ENCODE measurements at regions not wholly inside any gene's neighbourhood (a gene's known extent, or its start where the extent isn't known, plus 50 kb on each side); places are given as distances from the start of the nearest gene placed in this dataset.

GRCh38 chr13:71015516-71015915 lies 851.5 kb downstream of the DACH1 start:
- Histone ChIP-seq H3K9me2 (ENCODE audit: insufficient read depth, low read length) (no peaks in the 10 kb centered on the region), H3F3A (ENCODE audit: insufficient read depth, low read length, poor library complexity, severe bottlenecking) (no peaks in the 10 kb centered on the region), H3K4me3 (ENCODE audit: low read length) (no peak overlapping the region), H3K9me3 (ENCODE audit: low read length) (no peaks in the 10 kb centered on the region), H3K9ac (ENCODE audit: low read length) (no peak overlapping the region), H2AFZ (ENCODE audit: low read depth, low read length) (no peak overlapping the region), H3K36me3 (ENCODE audit: insufficient read depth, low read length) (no peaks in the 10 kb centered on the region), H3K4me2 (ENCODE audit: low read length) (no peak overlapping the region), H3K27ac (ENCODE audit: low read length) (no peak overlapping the region), H3K79me2 (replicated peaks; ENCODE audit: insufficient read depth, low read length) (no peaks in the 10 kb centered on the region), H3K27me3 (ENCODE audit: insufficient read depth, low read depth, low read length) (no peaks in the 10 kb centered on the region), H4K20me1 (ENCODE audit: insufficient read depth) (no peaks in the 10 kb centered on the region)
- TF ChIP-seq POLR2AphosphoS5 (IDR thresholded peaks at IDR 0.05) (no peak), TAF1 (IDR thresholded peaks at IDR 0.05; ENCODE audit: low read depth) (no peak), REST (IDR thresholded peaks at IDR 0.05; ENCODE audit: borderline replicate concordance) (no peak), RAD21 (conservative IDR thresholded peaks at IDR 0.05) (no peak), SMC3 (conservative IDR thresholded peaks at IDR 0.05; ENCODE audit: poor library complexity) (no peak), EP300 (conservative IDR thresholded peaks at IDR 0.05; ENCODE audit: poor library complexity, severe bottlenecking) (no peak), EZH2 (IDR thresholded peaks at IDR 0.05; ENCODE audit: borderline replicate concordance, insufficient read depth, low read length, poor library complexity, severe bottlenecking) (no peak), MXI1 (conservative IDR thresholded peaks at IDR 0.05; ENCODE audit: poor library complexity, severe bottlenecking) (no peak)
- TF ChIP-seq, protein P1, sequence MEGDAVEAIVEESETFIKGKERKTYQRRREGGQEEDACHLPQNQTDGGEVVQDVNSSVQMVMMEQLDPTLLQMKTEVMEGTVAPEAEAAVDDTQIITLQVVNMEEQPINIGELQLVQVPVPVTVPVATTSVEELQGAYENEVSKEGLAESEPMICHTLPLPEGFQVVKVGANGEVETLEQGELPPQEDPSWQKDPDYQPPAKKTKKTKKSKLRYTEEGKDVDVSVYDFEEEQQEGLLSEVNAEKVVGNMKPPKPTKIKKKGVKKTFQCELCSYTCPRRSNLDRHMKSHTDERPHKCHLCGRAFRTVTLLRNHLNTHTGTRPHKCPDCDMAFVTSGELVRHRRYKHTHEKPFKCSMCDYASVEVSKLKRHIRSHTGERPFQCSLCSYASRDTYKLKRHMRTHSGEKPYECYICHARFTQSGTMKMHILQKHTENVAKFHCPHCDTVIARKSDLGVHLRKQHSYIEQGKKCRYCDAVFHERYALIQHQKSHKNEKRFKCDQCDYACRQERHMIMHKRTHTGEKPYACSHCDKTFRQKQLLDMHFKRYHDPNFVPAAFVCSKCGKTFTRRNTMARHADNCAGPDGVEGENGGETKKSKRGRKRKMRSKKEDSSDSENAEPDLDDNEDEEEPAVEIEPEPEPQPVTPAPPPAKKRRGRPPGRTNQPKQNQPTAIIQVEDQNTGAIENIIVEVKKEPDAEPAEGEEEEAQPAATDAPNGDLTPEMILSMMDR (IDR thresholded peaks at IDR 0.05; ENCODE audit: poor library complexity, severe bottlenecking): no peak

GRCh38 chr13:71015021-71015420 lies 852.0 kb downstream of the DACH1 start:
- Histone ChIP-seq H3K27ac (ENCODE audit: low read length) (no peak overlapping the region), H3K79me2 (replicated peaks; ENCODE audit: insufficient read depth, low read length) (no peaks in the 10 kb centered on the region), H3K9ac (ENCODE audit: low read length) (no peak overlapping the region), H3K9me3 (ENCODE audit: low read length) (no peaks in the 10 kb centered on the region), H2AFZ (ENCODE audit: low read depth, low read length) (no peak overlapping the region), H3K4me3 (ENCODE audit: low read length) (no peak overlapping the region), H3K27me3 (ENCODE audit: insufficient read depth, low read depth, low read length) (no peaks in the 10 kb centered on the region), H3K9me2 (ENCODE audit: insufficient read depth, low read length) (no peaks in the 10 kb centered on the region), H4K20me1 (ENCODE audit: insufficient read depth) (no peaks in the 10 kb centered on the region), H3F3A (ENCODE audit: insufficient read depth, low read length, poor library complexity, severe bottlenecking) (no peaks in the 10 kb centered on the region), H3K36me3 (ENCODE audit: insufficient read depth, low read length) (no peaks in the 10 kb centered on the region), H3K4me2 (ENCODE audit: low read length) (no peak overlapping the region)
- TF ChIP-seq REST (IDR thresholded peaks at IDR 0.05; ENCODE audit: borderline replicate concordance) (no peak), RAD21 (conservative IDR thresholded peaks at IDR 0.05) (no peak)
- TF ChIP-seq, protein P1 (IDR thresholded peaks at IDR 0.05; ENCODE audit: poor library complexity, severe bottlenecking): no peak

Measured in neural cell (in vitro differentiated cells).